Retinal pigment epithelial cell (primary cell): ENCODE measurements at regions not wholly inside any gene's neighbourhood (a gene's known extent, or its start where the extent isn't known, plus 50 kb on each side); places are given as distances from the start of the nearest gene placed in this dataset.

ENCODE experiments used
- DNase-seq: peaks from one replicate; pipeline ENCODE4 v3.0.0-alpha.2; 2010; ENCODE audit warnings: low read depth
- H3K4me3 ChIP-seq: 2 replicates; pipeline ENCODE4 v1.5.1; 2011; ENCODE audit warnings: mild to moderate bottlenecking, low read length, control low read depth, moderate library complexity
- TF ChIP-seq, protein P1 (sequence below): conservative IDR thresholded peaks from 2 replicates; pipeline ENCODE4 v1.5.1; 2011; ENCODE audit warnings: low read depth, low read length, control low read depth, inconsistent platforms

- TF ChIP-seq, protein P1, sequence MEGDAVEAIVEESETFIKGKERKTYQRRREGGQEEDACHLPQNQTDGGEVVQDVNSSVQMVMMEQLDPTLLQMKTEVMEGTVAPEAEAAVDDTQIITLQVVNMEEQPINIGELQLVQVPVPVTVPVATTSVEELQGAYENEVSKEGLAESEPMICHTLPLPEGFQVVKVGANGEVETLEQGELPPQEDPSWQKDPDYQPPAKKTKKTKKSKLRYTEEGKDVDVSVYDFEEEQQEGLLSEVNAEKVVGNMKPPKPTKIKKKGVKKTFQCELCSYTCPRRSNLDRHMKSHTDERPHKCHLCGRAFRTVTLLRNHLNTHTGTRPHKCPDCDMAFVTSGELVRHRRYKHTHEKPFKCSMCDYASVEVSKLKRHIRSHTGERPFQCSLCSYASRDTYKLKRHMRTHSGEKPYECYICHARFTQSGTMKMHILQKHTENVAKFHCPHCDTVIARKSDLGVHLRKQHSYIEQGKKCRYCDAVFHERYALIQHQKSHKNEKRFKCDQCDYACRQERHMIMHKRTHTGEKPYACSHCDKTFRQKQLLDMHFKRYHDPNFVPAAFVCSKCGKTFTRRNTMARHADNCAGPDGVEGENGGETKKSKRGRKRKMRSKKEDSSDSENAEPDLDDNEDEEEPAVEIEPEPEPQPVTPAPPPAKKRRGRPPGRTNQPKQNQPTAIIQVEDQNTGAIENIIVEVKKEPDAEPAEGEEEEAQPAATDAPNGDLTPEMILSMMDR: no peak
- H3K4me3 ChIP-seq: no peak overlapping the region
- DNase-seq: no peak
Measured at GRCh38 chr5:111931655-111932054, 174.7 kb upstream of the NREP start.

DNA sequence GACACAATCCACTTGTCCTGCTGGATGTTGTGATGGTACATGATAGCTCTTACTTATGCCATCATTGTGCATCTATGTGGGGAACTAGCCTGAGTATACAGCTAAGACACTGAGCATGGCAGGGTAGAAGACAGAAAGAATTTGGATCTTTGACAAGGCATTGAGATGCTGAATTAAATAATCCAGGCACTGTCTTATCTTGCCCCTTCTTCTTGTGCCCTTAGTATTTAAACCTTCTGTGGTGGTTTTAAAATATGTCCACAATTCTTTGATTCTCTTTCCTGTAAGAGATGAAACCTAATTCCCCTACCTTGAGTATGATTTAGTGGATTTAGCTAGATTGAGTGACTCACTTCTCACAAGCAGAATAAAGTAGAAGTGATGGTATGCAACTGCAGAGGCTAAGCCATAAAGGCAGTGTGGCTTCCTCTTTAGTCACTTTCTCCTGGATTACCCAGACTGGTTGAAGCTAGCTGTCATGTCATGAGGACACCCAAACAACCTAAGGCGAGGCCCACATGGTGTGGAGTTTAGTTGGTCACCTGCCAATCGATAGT is 174.0 kb upstream of the NREP start:
- TF ChIP-seq, protein P1: no peak
- no peak overlapping the region for H3K4me3 ChIP-seq
- DNase-seq: no peak

DNA sequence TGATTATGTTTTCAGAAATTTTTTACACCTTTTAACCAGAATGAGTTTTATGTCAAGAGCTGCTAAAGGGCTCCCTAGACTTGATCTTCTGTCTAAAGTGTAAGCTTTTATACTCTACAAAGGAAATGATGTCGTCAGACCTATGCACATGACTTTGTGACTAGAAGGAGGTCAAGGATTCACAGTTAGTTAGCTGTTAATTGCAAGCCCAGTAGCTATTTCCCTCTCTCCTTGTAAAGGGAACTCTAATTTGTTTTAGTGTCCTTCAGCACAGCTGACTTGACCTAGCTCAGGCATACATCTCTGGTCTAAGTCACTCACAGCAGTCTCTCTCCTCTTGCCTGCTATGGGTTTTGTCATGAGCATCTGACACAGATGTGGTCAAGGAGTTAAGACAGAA is 173.5 kb upstream of the NREP start:
- TF ChIP-seq, protein P1: no peak
- no peak for DNase-seq

GRCh38 chr5:111929867-111930266 is 172.9 kb upstream of the NREP start:
- no peak overlapping the region for H3K4me3 ChIP-seq
- DNase-seq: no peak
- TF ChIP-seq, protein P1: no peak

More for the DNA sequence above, 173.5 kb upstream of the NREP start:
- no peak overlapping the region for H3K4me3 ChIP-seq

DNA sequence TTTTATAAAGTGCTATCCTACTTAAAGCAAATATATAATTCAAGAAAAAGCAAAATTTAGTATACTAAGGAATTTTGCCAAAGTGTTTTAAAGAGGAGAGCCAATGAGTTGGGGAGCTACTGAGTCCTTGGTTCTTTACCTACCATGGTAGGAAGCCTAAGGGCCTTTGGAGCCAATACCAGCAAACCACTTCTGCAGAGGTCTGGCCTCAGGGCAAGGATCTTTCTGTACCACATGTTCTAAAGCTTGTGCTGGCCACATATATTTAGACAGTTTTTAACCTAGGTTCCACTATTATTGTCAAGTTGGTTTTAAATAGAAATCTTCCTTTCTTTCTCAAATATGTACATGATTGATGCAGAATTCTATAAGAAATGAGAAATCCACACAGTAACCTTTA is 172.3 kb upstream of the NREP start:
- H3K4me3 ChIP-seq: no peak overlapping the region
- no peak for DNase-seq
- TF ChIP-seq, protein P1: no peak

GRCh38 chr5:111928511-111928910 is 171.5 kb upstream of the NREP start:
- TF ChIP-seq, protein P1: no peak
- DNase-seq: no peak

DNA sequence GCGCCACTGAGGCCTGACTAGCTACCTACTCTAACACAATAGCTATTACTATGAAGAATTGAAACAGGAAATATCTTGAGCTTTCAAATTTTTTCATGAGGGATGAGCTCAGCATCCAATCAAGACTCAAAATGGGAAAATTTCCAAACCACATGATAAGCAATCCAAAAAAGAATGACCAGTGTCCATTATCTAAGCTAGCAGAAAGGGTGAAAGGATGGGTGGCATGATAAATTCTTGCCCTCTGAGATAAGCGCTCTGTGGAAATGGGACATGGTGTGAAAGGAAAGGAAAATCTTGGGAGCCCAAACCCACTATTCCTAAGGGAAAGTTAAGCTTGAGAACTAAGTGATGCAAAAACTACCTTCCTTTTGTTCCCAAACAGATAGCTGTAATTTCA is 170.2 kb upstream of the NREP start:
- no peak overlapping the region for H3K4me3 ChIP-seq
- DNase-seq: no peak
- TF ChIP-seq, protein P1: no peak

More at GRCh38 chr5:111928511-111928910, 171.5 kb upstream of the NREP start:
- no peak overlapping the region for H3K4me3 ChIP-seq
